ENCODE measurements at regions not wholly inside any gene's neighbourhood (a gene's known extent, or its start where the extent isn't known, plus 50 kb on each side); places are given as distances from the start of the nearest gene placed in this dataset.

- Histone ChIP-seq H3K4me2 (ENCODE audit: low read length) (no peak overlapping the region), H3K36me3 (ENCODE audit: control insufficient read depth, insufficient read depth, low read length) (no peaks in the 10 kb centered on the region), H3K9ac (no peak overlapping the region), H3K4me3 (ENCODE audit: low read depth, low read length) (no peak overlapping the region), H3K4me1 (no peaks in the 10 kb centered on the region), H3K27ac (no peak overlapping the region), H2AFZ (no peak overlapping the region), H3K27me3 (ENCODE audit: control insufficient read depth, insufficient read depth, low read length) (no peaks in the 10 kb centered on the region), H3K79me2 (no peaks in the 10 kb centered on the region), H3K9me3 (ENCODE audit: control insufficient read depth, low read length) (no peaks in the 10 kb centered on the region)
- TF ChIP-seq CTCF (IDR thresholded peaks at IDR 0.05): no peak
These were observed 446.3 kb upstream of the NCAM2 start for GRCh38 chr21:20551939-20552338.

GRCh38 chr21:20554785-20555184 lies 443.4 kb upstream of the NCAM2 start:
- Histone ChIP-seq H2AFZ (no peak overlapping the region), H3K4me1 (no peaks in the 10 kb centered on the region), H3K79me2 (no peaks in the 10 kb centered on the region), H3K27ac (no peak overlapping the region), H3K4me3 (ENCODE audit: low read depth, low read length) (no peak overlapping the region), H3K9me3 (ENCODE audit: control insufficient read depth, low read length) (no peaks in the 10 kb centered on the region), H3K9ac (no peak overlapping the region), H3K36me3 (ENCODE audit: control insufficient read depth, insufficient read depth, low read length) (no peaks in the 10 kb centered on the region), H3K27me3 (ENCODE audit: control insufficient read depth, insufficient read depth, low read length) (no peaks in the 10 kb centered on the region), H3K4me2 (ENCODE audit: low read length) (no peak overlapping the region)
- TF ChIP-seq CTCF (IDR thresholded peaks at IDR 0.05): no peak

GRCh38 chr21:20570824-20571232 lies 427.4 kb upstream of the NCAM2 start:
- no peak for TF ChIP-seq CTCF (IDR thresholded peaks at IDR 0.05)
- no peak overlapping the region for H3K27ac ChIP-seq
- no peak overlapping the region for H3K4me3 ChIP-seq (ENCODE audit: low read depth, low read length)

GRCh38 chr21:20572582-20572981 lies 425.6 kb upstream of the NCAM2 start:
- no peak overlapping the region for H3K9ac ChIP-seq
- H2AFZ ChIP-seq: no peak overlapping the region
- no peaks in the 10 kb centered on the region for H3K36me3 ChIP-seq (ENCODE audit: control insufficient read depth, insufficient read depth, low read length)
- no peaks in the 10 kb centered on the region for H3K9me3 ChIP-seq (ENCODE audit: control insufficient read depth, low read length)
- no peak overlapping the region for H3K27ac ChIP-seq
- H3K4me3 ChIP-seq (ENCODE audit: low read depth, low read length): no peak overlapping the region
- H3K4me1 ChIP-seq: no peaks in the 10 kb centered on the region
- H3K27me3 ChIP-seq (ENCODE audit: control insufficient read depth, insufficient read depth, low read length): no peaks in the 10 kb centered on the region
- H3K4me2 ChIP-seq (ENCODE audit: low read length): no peak overlapping the region
- no peaks in the 10 kb centered on the region for H3K79me2 ChIP-seq
- TF ChIP-seq CTCF (IDR thresholded peaks at IDR 0.05): no peak

More at GRCh38 chr21:20570824-20571232, 427.4 kb upstream of the NCAM2 start:
- Histone ChIP-seq H3K36me3 (ENCODE audit: control insufficient read depth, insufficient read depth, low read length) (no peaks in the 10 kb centered on the region), H3K79me2 (no peaks in the 10 kb centered on the region), H3K27me3 (ENCODE audit: control insufficient read depth, insufficient read depth, low read length) (no peaks in the 10 kb centered on the region), H3K4me1 (no peaks in the 10 kb centered on the region), H2AFZ (no peak overlapping the region), H3K4me2 (ENCODE audit: low read length) (no peak overlapping the region), H3K9ac (no peak overlapping the region), H3K9me3 (ENCODE audit: control insufficient read depth, low read length) (no peaks in the 10 kb centered on the region)

- Histone ChIP-seq H3K79me2 (no peaks in the 10 kb centered on the region), H3K27ac (no peak overlapping the region), H2AFZ (no peak overlapping the region), H3K4me2 (ENCODE audit: low read length) (no peak overlapping the region), H3K9ac (no peak overlapping the region), H3K4me1 (no peaks in the 10 kb centered on the region), H3K9me3 (ENCODE audit: control insufficient read depth, low read length) (no peaks in the 10 kb centered on the region), H3K36me3 (ENCODE audit: control insufficient read depth, insufficient read depth, low read length) (no peaks in the 10 kb centered on the region), H3K4me3 (ENCODE audit: low read depth, low read length) (no peak overlapping the region), H3K27me3 (ENCODE audit: control insufficient read depth, insufficient read depth, low read length) (no peaks in the 10 kb centered on the region)
- TF ChIP-seq CTCF (IDR thresholded peaks at IDR 0.05): no peak
These were observed 416.8 kb upstream of the NCAM2 start for GRCh38 chr21:20581361-20581760.
